GM12878 (cell line): ENCODE measurements at regions not wholly inside any gene's neighbourhood (a gene's known extent, or its start where the extent isn't known, plus 50 kb on each side); places are given as distances from the start of the nearest gene placed in this dataset.

ENCODE experiments used
- ATAC-seq: fragments of 200-7000 bp; cut with Tn5 transposase; 3 replicates; pipeline ENCODE4 v1.9.1; 2020; ENCODE audit warnings: mild to moderate bottlenecking, moderate library complexity
- BruUV-seq: library from RNA; stranded (reverse); fragments of 400-500 nt; replicated peaks from 2 replicates; lab custom pipeline; 2021; lab: Mats Ljungman, UMichigan
- CTCF ChIA-PET: fragments of 300-600 bp; sonication (Branson Sonifier 250); formaldehyde crosslinking; extraction: SDS; loops from one replicate; lab custom pipeline; 2021; ENCODE audit warnings: inconsistent platforms; lab: Yijun Ruan, JAX
- POLR2A ChIA-PET: fragments of 350-600 bp; formaldehyde crosslinking; extraction: SDS; loops from one replicate; lab custom pipeline; 2021; ENCODE audit warnings: inconsistent platforms; lab: Charles Lee
- RAD21 ChIA-PET: fragments of 300-600 bp; sonication (Branson Sonifier 250); formaldehyde crosslinking; loops from one replicate; lab custom pipeline; 2023; ENCODE audit warnings: antibody characterized with exemption; ENCODE audit not compliant: unreplicated experiment; lab: Charles Lee
- SMC1A ChIA-PET: fragments of 300-600 bp; sonication (Branson Sonifier 250); formaldehyde crosslinking; loops from one replicate; lab custom pipeline; 2023; ENCODE audit not compliant: unreplicated experiment, uncharacterized antibody; lab: Charles Lee
- DNase-seq: peaks from one replicate; pipeline ENCODE4 v3.0.0-alpha.2; 2011; ENCODE audit warnings: low read depth, low spot score
- FAIRE-seq: peaks from 3 replicates; lab custom pipeline; 2011; peaks lifted over from hg19 to GRCh38; lab: Jason Lieb, UNC
- H2AFZ ChIP-seq: 2 replicates; pipeline ENCODE4 v1.6.0; 2011; ENCODE audit warnings: low read depth, low read length, control low read depth; ENCODE audit not compliant: control insufficient read depth
- H3K27ac ChIP-seq: 2 replicates; pipeline ENCODE4 v1.5.1; 2011; ENCODE audit warnings: control low read depth; ENCODE audit not compliant: control insufficient read depth, insufficient read depth
- H3K27me3 ChIP-seq, 2 experiments: replicated peaks in 1 of 2; 2 replicates each; pipeline versions ENCODE4 v1.6.0 to v1.6.1; 2011; ENCODE audit warnings: low read length in 1 of 2; ENCODE audit not compliant: control insufficient read depth in 2 of 2, insufficient read depth in 2 of 2
- H3K36me3 ChIP-seq, 2 experiments: 2 replicates each; pipeline ENCODE4 v1.5.1; 2011; ENCODE audit warnings: low read length in 1 of 2; ENCODE audit not compliant: control insufficient read depth in 2 of 2, insufficient read depth in 2 of 2
- H3K4me1 ChIP-seq: 2 replicates; pipeline ENCODE4 v1.6.1; 2011; ENCODE audit warnings: mild to moderate bottlenecking, low read length, moderate library complexity, mixed read lengths; ENCODE audit not compliant: control insufficient read depth, insufficient read depth
- H3K4me2 ChIP-seq: 2 replicates; pipeline ENCODE4 v1.6.0; 2011; ENCODE audit warnings: control low read depth; ENCODE audit not compliant: control insufficient read depth, insufficient read depth
- H3K4me3 ChIP-seq: fragments of 200-600 bp; sonication (generic); 2 replicates; pipeline ENCODE4 v1.5.1; 2016
- H3K79me2 ChIP-seq: 2 replicates; pipeline ENCODE4 v1.6.0; 2011; ENCODE audit warnings: low read length; ENCODE audit not compliant: control insufficient read depth, insufficient read depth
- H3K9ac ChIP-seq: 2 replicates; pipeline ENCODE4 v1.8.0; 2011; ENCODE audit warnings: low read length, control low read depth, mixed read lengths; ENCODE audit not compliant: control insufficient read depth, insufficient read depth
- H3K9me3 ChIP-seq: replicated peaks from 3 replicates; pipeline ENCODE4 v1.5.1; 2011; ENCODE audit warnings: mild to moderate bottlenecking, low read length; ENCODE audit not compliant: control insufficient read depth, insufficient read depth
- H4K20me1 ChIP-seq: 2 replicates; pipeline ENCODE4 v1.6.0; 2011; ENCODE audit not compliant: control insufficient read depth, insufficient read depth
- BACH1 ChIP-seq: fragments of 450-650 bp; IDR thresholded peaks from 2 replicates; pipeline ENCODE4 v1.6.1; 2017; ENCODE audit warnings: mild to moderate bottlenecking, borderline replicate concordance
- EP300 ChIP-seq, 2 experiments: fragments of 150-350 bp in 1 of 2; IDR thresholded peaks; 2 replicates each; pipeline ENCODE4 v1.6.1; 2011 to 2012; ENCODE audit warnings: low read depth in 2 of 2, low read length in 2 of 2, borderline replicate concordance in 1 of 2, improper control_type of control experiment in 1 of 2, inconsistent platforms in 1 of 2; ENCODE audit not compliant: control insufficient read depth in 1 of 2
- EZH2 ChIP-seq: IDR thresholded peaks from 2 replicates; pipeline ENCODE4 v1.6.1; 2012; ENCODE audit warnings: low read depth, mild to moderate bottlenecking, control low read depth, inconsistent platforms, low read length, borderline replicate concordance; ENCODE audit not compliant: control insufficient read depth
- HDAC2 ChIP-seq: fragments of 200-600 bp; sonication (generic); IDR thresholded peaks from 2 replicates; pipeline ENCODE4 v1.6.1; 2017
- HDGF ChIP-seq: fragments of 450-650 bp; IDR thresholded peaks from 2 replicates; pipeline ENCODE4 v1.6.1; 2016; ENCODE audit warnings: antibody characterized with exemption
- SIX5 ChIP-seq: IDR thresholded peaks from 2 replicates; pipeline ENCODE4 v1.6.1; 2011; ENCODE audit warnings: mild to moderate bottlenecking, low read depth, low read length, moderate library complexity; ENCODE audit not compliant: severe bottlenecking
- TAF1 ChIP-seq: IDR thresholded peaks from 2 replicates; pipeline ENCODE4 v1.6.1; 2011; ENCODE audit warnings: mild to moderate bottlenecking, low read depth, low read length, borderline replicate concordance
- ZNF207 ChIP-seq: fragments of 450-650 bp; IDR thresholded peaks from 2 replicates; pipeline ENCODE4 v1.6.1; 2014; ENCODE audit warnings: antibody characterized with exemption, mild to moderate bottlenecking, borderline replicate concordance
- WGBS: methylation state at CpG from one replicate; pipeline ENCODE4 v1.1.6; 2016; ENCODE audit warnings: low lambda C conversion rate; ENCODE audit not compliant: insufficient replicate concordance, insufficient coverage; ENCODE audit errors: missing lambda C conversion rate; 5-methylcytosine and 5-hydroxymethylcytosine counted together
- in situ Hi-C: fragments of 300-500 bp; cut with MboI; formaldehyde crosslinking; loops from 9 replicates; pipeline ENCODE4 v1.14.3; 2018; ENCODE audit warnings: mixed read lengths
- intact Hi-C: fragments of 100-400 bp; cut with micrococcal nuclease; formaldehyde crosslinking; loops from one replicate; pipeline ENCODE4 v1.14.2; 2022; ENCODE audit not compliant: unreplicated experiment
- TF ChIP-seq, protein P1 (sequence below): fragments of 450-650 bp; formaldehyde crosslinking; IDR thresholded peaks from 2 replicates; pipeline ENCODE4 v1.4.0; 2022; ENCODE audit warnings: mild to moderate bottlenecking, moderate library complexity
- TF ChIP-seq, protein P2 (sequence below): IDR thresholded peaks from 2 replicates; pipeline ENCODE4 v1.6.1; 2011; ENCODE audit warnings: mild to moderate bottlenecking, low read depth, low read length, moderate library complexity; ENCODE audit not compliant: insufficient replicate concordance
- TF ChIP-seq, protein P3 (sequence below): fragments of 450-650 bp; IDR thresholded peaks from 2 replicates; pipeline ENCODE4 v1.6.1; 2017; ENCODE audit warnings: mild to moderate bottlenecking, moderate library complexity
- TF ChIP-seq, protein P4 (sequence below): IDR thresholded peaks from 2 replicates; pipeline ENCODE4 v1.6.1; 2012; ENCODE audit warnings: mild to moderate bottlenecking, low read depth, low read length

DNA sequence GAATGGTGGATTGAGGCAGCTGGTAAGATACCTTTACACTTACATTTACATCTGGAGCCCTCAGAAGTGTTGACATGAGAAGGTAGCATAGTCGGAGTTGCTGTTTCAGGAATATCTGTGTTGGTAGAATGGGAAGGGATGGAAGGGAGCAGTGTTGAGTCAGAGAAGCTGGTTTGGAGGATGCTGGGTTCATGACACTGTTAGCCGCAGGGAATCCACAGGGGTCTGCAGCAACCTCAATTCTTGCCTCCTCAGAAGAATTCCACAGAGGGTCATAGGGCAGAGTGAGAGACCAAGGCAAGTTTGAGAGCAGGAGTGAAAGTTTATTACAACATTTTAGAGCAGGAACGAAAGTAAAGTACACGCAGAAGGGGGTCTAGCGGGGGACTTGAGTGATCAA lies 536.8 kb downstream of the QKI start:
- ATAC-seq (no peak), FAIRE-seq (no peak), DNase-seq (no peak)
- Histone ChIP-seq H3K27ac (no peak overlapping the region), H3K36me3 (no peaks in the 10 kb centered on the region), H3K27me3 (no peaks in the 10 kb centered on the region), H3K9me3 (no peaks in the 10 kb centered on the region), H3K4me3 (no peak overlapping the region), H3K4me1 (no peaks in the 10 kb centered on the region), H3K79me2 (no peaks in the 10 kb centered on the region), H4K20me1 (no peaks in the 10 kb centered on the region), H3K9ac (no peak overlapping the region), H2AFZ (no peak overlapping the region), H3K4me2 (no peak overlapping the region)
- WGBS = 74% methylated on average over 5 of the region's 5 CpGs
- in situ Hi-C loops = loop anchor here (10.0 kb wide), 1 partner anchor 777 kb away; no protein-coding TSS in a partner anchor
- TF ChIP-seq BACH1 = no peak
- TF ChIP-seq HDGF = no peak
- TF ChIP-seq HDAC2 = no peak
- TF ChIP-seq EZH2 = no peak
- TF ChIP-seq, protein P1, sequence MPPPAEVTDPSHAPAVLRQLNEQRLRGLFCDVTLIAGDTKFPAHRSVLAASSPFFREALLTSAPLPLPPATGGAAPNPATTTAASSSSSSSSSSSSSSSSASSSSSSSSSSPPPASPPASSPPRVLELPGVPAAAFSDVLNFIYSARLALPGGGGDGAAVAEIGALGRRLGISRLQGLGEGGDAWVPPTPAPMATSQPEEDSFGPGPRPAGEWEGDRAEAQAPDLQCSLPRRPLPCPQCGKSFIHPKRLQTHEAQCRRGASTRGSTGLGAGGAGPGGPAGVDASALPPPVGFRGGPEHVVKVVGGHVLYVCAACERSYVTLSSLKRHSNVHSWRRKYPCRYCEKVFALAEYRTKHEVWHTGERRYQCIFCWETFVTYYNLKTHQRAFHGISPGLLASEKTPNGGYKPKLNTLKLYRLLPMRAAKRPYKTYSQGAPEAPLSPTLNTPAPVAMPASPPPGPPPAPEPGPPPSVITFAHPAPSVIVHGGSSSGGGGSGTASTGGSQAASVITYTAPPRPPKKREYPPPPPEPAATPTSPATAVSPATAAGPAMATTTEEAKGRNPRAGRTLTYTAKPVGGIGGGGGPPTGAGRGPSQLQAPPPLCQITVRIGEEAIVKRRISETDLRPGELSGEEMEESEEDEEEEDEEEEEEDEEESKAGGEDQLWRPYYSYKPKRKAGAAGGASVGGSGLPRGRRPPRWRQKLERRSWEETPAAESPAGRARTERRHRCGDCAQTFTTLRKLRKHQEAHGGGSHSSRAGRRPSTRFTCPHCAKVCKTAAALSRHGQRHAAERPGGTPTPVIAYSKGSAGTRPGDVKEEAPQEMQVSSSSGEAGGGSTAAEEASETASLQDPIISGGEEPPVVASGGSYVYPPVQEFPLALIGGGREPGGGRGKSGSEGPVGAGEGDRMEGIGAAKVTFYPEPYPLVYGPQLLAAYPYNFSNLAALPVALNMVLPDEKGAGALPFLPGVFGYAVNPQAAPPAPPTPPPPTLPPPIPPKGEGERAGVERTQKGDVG (CRISPR knock-in tag) = no peak
- no peak for TF ChIP-seq SIX5
- TF ChIP-seq EP300 (IDR thresholded peaks at IDR 0.05; ENCODE audit: borderline replicate concordance in 1 of 2, control insufficient read depth in 1 of 2, low read depth in 2 of 2, low read length in 2 of 2) = no peak
- TF ChIP-seq TAF1 = no peak
- TF ChIP-seq, protein P2, sequence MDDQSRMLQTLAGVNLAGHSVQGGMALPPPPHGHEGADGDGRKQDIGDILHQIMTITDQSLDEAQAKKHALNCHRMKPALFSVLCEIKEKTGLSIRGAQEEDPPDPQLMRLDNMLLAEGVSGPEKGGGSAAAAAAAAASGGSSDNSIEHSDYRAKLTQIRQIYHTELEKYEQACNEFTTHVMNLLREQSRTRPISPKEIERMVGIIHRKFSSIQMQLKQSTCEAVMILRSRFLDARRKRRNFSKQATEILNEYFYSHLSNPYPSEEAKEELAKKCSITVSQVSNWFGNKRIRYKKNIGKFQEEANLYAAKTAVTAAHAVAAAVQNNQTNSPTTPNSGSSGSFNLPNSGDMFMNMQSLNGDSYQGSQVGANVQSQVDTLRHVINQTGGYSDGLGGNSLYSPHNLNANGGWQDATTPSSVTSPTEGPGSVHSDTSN = no peak
- TF ChIP-seq, protein P3, sequence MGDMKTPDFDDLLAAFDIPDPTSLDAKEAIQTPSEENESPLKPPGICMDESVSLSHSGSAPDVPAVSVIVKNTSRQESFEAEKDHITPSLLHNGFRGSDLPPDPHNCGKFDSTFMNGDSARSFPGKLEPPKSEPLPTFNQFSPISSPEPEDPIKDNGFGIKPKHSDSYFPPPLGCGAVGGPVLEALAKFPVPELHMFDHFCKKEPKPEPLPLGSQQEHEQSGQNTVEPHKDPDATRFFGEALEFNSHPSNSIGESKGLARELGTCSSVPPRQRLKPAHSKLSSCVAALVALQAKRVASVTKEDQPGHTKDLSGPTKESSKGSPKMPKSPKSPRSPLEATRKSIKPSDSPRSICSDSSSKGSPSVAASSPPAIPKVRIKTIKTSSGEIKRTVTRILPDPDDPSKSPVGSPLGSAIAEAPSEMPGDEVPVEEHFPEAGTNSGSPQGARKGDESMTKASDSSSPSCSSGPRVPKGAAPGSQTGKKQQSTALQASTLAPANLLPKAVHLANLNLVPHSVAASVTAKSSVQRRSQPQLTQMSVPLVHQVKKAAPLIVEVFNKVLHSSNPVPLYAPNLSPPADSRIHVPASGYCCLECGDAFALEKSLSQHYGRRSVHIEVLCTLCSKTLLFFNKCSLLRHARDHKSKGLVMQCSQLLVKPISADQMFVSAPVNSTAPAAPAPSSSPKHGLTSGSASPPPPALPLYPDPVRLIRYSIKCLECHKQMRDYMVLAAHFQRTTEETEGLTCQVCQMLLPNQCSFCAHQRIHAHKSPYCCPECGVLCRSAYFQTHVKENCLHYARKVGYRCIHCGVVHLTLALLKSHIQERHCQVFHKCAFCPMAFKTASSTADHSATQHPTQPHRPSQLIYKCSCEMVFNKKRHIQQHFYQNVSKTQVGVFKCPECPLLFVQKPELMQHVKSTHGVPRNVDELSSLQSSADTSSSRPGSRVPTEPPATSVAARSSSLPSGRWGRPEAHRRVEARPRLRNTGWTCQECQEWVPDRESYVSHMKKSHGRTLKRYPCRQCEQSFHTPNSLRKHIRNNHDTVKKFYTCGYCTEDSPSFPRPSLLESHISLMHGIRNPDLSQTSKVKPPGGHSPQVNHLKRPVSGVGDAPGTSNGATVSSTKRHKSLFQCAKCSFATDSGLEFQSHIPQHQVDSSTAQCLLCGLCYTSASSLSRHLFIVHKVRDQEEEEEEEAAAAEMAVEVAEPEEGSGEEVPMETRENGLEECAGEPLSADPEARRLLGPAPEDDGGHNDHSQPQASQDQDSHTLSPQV = no peak
- TF ChIP-seq, protein P4, sequence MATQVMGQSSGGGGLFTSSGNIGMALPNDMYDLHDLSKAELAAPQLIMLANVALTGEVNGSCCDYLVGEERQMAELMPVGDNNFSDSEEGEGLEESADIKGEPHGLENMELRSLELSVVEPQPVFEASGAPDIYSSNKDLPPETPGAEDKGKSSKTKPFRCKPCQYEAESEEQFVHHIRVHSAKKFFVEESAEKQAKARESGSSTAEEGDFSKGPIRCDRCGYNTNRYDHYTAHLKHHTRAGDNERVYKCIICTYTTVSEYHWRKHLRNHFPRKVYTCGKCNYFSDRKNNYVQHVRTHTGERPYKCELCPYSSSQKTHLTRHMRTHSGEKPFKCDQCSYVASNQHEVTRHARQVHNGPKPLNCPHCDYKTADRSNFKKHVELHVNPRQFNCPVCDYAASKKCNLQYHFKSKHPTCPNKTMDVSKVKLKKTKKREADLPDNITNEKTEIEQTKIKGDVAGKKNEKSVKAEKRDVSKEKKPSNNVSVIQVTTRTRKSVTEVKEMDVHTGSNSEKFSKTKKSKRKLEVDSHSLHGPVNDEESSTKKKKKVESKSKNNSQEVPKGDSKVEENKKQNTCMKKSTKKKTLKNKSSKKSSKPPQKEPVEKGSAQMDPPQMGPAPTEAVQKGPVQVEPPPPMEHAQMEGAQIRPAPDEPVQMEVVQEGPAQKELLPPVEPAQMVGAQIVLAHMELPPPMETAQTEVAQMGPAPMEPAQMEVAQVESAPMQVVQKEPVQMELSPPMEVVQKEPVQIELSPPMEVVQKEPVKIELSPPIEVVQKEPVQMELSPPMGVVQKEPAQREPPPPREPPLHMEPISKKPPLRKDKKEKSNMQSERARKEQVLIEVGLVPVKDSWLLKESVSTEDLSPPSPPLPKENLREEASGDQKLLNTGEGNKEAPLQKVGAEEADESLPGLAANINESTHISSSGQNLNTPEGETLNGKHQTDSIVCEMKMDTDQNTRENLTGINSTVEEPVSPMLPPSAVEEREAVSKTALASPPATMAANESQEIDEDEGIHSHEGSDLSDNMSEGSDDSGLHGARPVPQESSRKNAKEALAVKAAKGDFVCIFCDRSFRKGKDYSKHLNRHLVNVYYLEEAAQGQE = no peak
- no peak for TF ChIP-seq ZNF207
- POLR2A ChIA-PET = no interaction called here
- SMC1A ChIA-PET = no interaction called here
- BruUV-seq = no TSS peak
- intact Hi-C loops = no loop called here
- RAD21 ChIA-PET = no interaction called here
- CTCF ChIA-PET = no interaction called here
